ENCODE measurements at regions not wholly inside any gene's neighbourhood (a gene's known extent, or its start where the extent isn't known, plus 50 kb on each side); places are given as distances from the start of the nearest gene placed in this dataset.

DNA sequence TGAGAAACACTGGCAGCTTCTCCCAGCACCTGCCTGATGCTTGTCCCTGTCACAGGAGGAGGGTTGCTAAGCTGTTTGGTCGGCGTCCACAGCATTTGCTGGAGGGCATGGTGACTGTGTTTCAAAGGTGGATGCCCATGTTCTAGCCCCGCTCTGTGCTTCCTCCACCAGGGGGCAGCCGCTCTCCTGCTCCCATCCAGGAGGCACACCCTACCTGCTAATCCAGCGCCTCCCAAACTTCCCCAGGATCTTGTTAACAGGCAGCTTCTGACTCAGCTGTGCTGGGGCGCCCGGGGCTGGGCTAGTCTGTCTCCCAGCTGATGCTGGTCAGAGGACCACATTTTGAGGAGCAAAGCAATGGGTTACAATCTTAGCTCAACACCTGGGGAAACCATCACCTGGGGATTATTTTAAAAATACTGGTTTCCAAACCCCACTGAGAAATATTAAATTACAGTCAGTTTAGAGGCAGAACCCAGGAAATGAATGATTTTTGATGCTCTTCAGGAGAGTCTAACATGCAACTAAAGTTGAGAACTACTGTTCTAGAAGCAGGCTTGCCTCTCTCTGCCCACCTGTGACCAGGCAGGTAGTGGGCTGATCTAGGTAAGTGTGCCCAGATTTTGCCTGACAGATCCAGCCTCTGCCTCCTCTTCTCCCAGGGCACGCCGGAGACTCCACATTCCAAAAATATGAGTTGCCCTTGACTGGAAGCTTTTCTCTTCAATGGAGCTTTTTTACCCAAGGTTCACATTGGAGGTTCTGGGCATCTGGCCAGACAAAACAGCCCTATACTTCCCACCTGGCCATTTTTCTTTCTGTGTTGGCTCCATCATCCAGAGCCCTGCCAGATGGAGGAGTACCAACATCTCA lies 92.7 kb upstream of the GPR26 start:
- Histone ChIP-seq H3K36me3 (no peaks in the 10 kb centered on the region), H3K27me3 (peaks cover 0 to 78% (median 8%) of the 10 kb centered on the region in 4 donors), H3K27ac (replicated peaks in 1 of 4) (no peak overlapping the region), H3K4me3 (no peak overlapping the region), H3K4me1 (no peaks in the 10 kb centered on the region), H3K9me3 (peaks cover 0 to 12% (median 0%) of the 10 kb centered on the region in 4 donors)
- intact Hi-C loops (cut with DNase I), result no loop called here
- peak; percentile 6 to 45 (median 15) for TF ChIP-seq CTCF (IDR thresholded peaks at IDR 0.05)
- no peak for TF ChIP-seq POLR2A (IDR thresholded peaks at IDR 0.05; ENCODE audit: low read depth)
- DNase-seq (ENCODE audit: extremely low spot score), result no peak
- 24% methylated on average over 9 of the region's 9 CpGs for WGBS

- intact Hi-C loops (cut with DNase I), result no loop called here
- peaks cover 0 to 71% (median 8%) of the 10 kb centered on the region in 4 donors for H3K27me3 ChIP-seq
- WGBS, result 70% methylated on average over 5 of the region's 7 CpGs
Measured at GRCh38 chr10:123574109-123574698, 92.0 kb upstream of the GPR26 start.

GRCh38 chr10:123575105-123575504 lies 91.0 kb upstream of the GPR26 start:
- no peak overlapping the region for H3K4me3 ChIP-seq
- H3K36me3 ChIP-seq, result no peaks in the 10 kb centered on the region
- WGBS, result 63% methylated on average over 6 of the region's 6 CpGs
- intact Hi-C loops (cut with DNase I), result no loop called here
- no peaks in the 10 kb centered on the region for H3K4me1 ChIP-seq
- H3K27me3 ChIP-seq, result peaks cover 0 to 63% (median 7%) of the 10 kb centered on the region in 4 donors
- no peak for DNase-seq (ENCODE audit: extremely low spot score)
- no peak overlapping the region for H3K27ac ChIP-seq (replicated peaks in 1 of 4)
- TF ChIP-seq POLR2A (IDR thresholded peaks at IDR 0.05; ENCODE audit: low read depth), result no peak
- H3K9me3 ChIP-seq, result peaks cover 0 to 12% (median 0%) of the 10 kb centered on the region in 4 donors

More at GRCh38 chr10:123574109-123574698, 92.0 kb upstream of the GPR26 start:
- no peak for DNase-seq (ENCODE audit: extremely low spot score)
- H3K4me1 ChIP-seq, result no peaks in the 10 kb centered on the region
- H3K9me3 ChIP-seq, result peaks cover 0 to 12% (median 0%) of the 10 kb centered on the region in 4 donors
- TF ChIP-seq EP300 (IDR thresholded peaks at IDR 0.05), result no peak
- TF ChIP-seq CTCF (IDR thresholded peaks at IDR 0.05), result no peak
- no peak for TF ChIP-seq POLR2A (IDR thresholded peaks at IDR 0.05; ENCODE audit: low read depth)
- no peak for TF ChIP-seq POLR2AphosphoS5 (IDR thresholded peaks at IDR 0.05)
- no peak overlapping the region for H3K4me3 ChIP-seq
- H3K27ac ChIP-seq (replicated peaks in 1 of 4), result no peak overlapping the region
- H3K36me3 ChIP-seq, result no peaks in the 10 kb centered on the region

- WGBS, result 82% methylated on average over 3 of the region's 3 CpGs
- TF ChIP-seq POLR2A (IDR thresholded peaks at IDR 0.05; ENCODE audit: low read depth), result no peak
- no peak for TF ChIP-seq EP300 (IDR thresholded peaks at IDR 0.05)
- no peak for TF ChIP-seq POLR2AphosphoS5 (IDR thresholded peaks at IDR 0.05)
- TF ChIP-seq CTCF (IDR thresholded peaks at IDR 0.05), result no peak
- intact Hi-C loops (cut with DNase I), result no loop called here
Measured at GRCh38 chr10:123576706-123577105, 89.4 kb upstream of the GPR26 start.

DNA sequence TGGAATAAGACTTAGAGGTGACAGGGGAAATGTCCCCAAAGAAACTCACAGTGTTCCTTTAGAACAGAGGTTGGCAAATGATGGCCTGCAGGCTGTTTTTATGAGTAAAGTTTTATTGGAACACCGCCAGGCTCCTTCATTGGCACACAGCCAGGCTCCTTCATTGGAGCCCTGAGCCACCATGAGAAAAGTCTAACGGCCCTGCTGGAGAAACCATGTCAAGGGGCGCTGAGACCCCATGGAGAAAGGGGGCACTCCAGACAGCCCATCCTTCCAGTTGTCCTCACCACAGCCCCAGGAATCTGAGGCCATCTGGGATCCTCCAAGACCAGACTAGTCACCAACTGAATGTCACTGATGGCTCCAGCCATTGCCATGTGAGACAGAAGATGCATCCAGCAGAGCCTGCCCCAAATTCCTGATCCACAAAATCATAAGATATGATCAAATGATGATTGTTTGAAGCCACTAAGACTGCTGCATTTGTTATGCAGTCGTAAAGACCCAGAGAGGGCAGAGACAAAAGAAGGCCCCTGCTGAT lies 88.2 kb upstream of the GPR26 start:
- H3K27me3 ChIP-seq, result peaks cover 0 to 45% (median 2%) of the 10 kb centered on the region in 4 donors
- intact Hi-C loops (cut with DNase I), result no loop called here

More at GRCh38 chr10:123576706-123577105, 89.4 kb upstream of the GPR26 start:
- peaks cover 0 to 12% (median 0%) of the 10 kb centered on the region in 4 donors for H3K9me3 ChIP-seq
- no peak for DNase-seq (ENCODE audit: extremely low spot score)
- no peak overlapping the region for H3K4me3 ChIP-seq
- H3K4me1 ChIP-seq, result no peaks in the 10 kb centered on the region
- no peak overlapping the region for H3K27ac ChIP-seq (replicated peaks in 1 of 4)
- H3K36me3 ChIP-seq, result no peaks in the 10 kb centered on the region
- H3K27me3 ChIP-seq, result peaks cover 0 to 49% (median 3%) of the 10 kb centered on the region in 4 donors

More for the DNA sequence above, 88.2 kb upstream of the GPR26 start:
- Histone ChIP-seq H3K36me3 (no peaks in the 10 kb centered on the region), H3K27ac (replicated peaks in 1 of 4) (no peak overlapping the region), H3K4me3 (no peak overlapping the region), H3K9me3 (peaks cover 0 to 12% (median 0%) of the 10 kb centered on the region in 4 donors), H3K4me1 (peaks cover 0 to 11% (median 8%) of the 10 kb centered on the region in 4 donors)
- WGBS, result 55% methylated on average over 2 of the region's 4 CpGs
- TF ChIP-seq EP300 (IDR thresholded peaks at IDR 0.05) (no peak), POLR2AphosphoS5 (IDR thresholded peaks at IDR 0.05) (no peak), CTCF (IDR thresholded peaks at IDR 0.05) (no peak), POLR2A (IDR thresholded peaks at IDR 0.05; ENCODE audit: low read depth) (no peak)
- DNase-seq (ENCODE audit: extremely low spot score), result no peak
